ENCODE measurements at regions not wholly inside any gene's neighbourhood (a gene's known extent, or its start where the extent isn't known, plus 50 kb on each side); places are given as distances from the start of the nearest gene placed in this dataset.

DNA sequence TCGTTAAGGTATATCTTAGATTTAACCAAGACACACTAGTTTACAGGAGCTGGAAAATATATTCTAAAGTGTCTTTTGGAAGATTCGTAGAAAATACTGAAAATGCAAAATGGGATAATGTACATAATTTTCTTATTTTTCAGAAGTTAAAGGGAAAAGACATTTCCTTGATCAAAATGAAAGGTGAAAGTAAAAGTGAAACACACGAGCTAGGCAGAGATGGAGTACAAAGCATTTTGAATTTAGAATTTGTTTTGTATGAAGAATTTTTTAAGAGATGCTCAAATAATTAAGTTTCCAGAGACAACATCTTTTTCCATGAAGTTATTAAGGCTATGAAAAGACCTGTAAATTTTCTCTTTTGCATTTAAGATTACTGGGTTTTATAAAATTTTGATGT lies 2192.6 kb upstream of the AGA start:
- no peak overlapping the region for H3K4me2 ChIP-seq (ENCODE audit: low read length, poor library complexity, severe bottlenecking)
- H3K27ac ChIP-seq (ENCODE audit: low read length, poor library complexity, severe bottlenecking) = no peak overlapping the region
- H4K91ac ChIP-seq (ENCODE audit: low read length) = no peak overlapping the region
- H3K23ac ChIP-seq (ENCODE audit: low read length in 2 of 2) = no peak overlapping the region
- H4K8ac ChIP-seq (ENCODE audit: low read length) = no peak overlapping the region
- no peak overlapping the region for H3K9ac ChIP-seq (ENCODE audit: low read length)
- no peak overlapping the region for H3K4me3 ChIP-seq (ENCODE audit: insufficient read depth in 1 of 2, low read depth in 1 of 2, low read length in 2 of 2)
- no peak overlapping the region for H2AFZ ChIP-seq (ENCODE audit: low read depth, low read length)
- no peak overlapping the region for H2BK12ac ChIP-seq (ENCODE audit: low read length in 2 of 2)
- DNase-seq = no peak
- H3K27me3 ChIP-seq (ENCODE audit: control insufficient read depth in 1 of 2, insufficient read depth in 1 of 2, low read length in 2 of 2) = no peaks in the 10 kb centered on the region
- no peak overlapping the region for H3K4ac ChIP-seq (ENCODE audit: low read depth in 1 of 2, low read length in 2 of 2)
- no peaks in the 10 kb centered on the region for H3K79me1 ChIP-seq (replicated peaks; ENCODE audit: low read length, poor library complexity, severe bottlenecking)
- no peak overlapping the region for H3K14ac ChIP-seq (ENCODE audit: low read length in 2 of 2)
- H2BK5ac ChIP-seq (ENCODE audit: low read depth, low read length, poor library complexity, severe bottlenecking) = no peak overlapping the region
- 87% methylated on average over 2 of the region's 3 CpGs for WGBS
- no peak overlapping the region for H2AK5ac ChIP-seq (ENCODE audit: low read length, severe bottlenecking)
- H3K36me3 ChIP-seq (ENCODE audit: control insufficient read depth in 1 of 2, insufficient read depth in 2 of 2, low read depth in 1 of 2, low read length in 2 of 2) = no peaks in the 10 kb centered on the region
- H3K4me1 ChIP-seq (ENCODE audit: control insufficient read depth, insufficient read depth, low read depth, low read length) = no peaks in the 10 kb centered on the region
- peaks cover 5% of the 10 kb centered on the region for H3K9me3 ChIP-seq (ENCODE audit: control insufficient read depth, low read length)
- no peak overlapping the region for H3K18ac ChIP-seq (ENCODE audit: low read depth in 1 of 2, low read length in 2 of 2)
- H2BK120ac ChIP-seq (ENCODE audit: low read depth, low read length) = no peak overlapping the region
- no peak overlapping the region for H2BK15ac ChIP-seq (ENCODE audit: low read depth, poor library complexity, severe bottlenecking)

DNA sequence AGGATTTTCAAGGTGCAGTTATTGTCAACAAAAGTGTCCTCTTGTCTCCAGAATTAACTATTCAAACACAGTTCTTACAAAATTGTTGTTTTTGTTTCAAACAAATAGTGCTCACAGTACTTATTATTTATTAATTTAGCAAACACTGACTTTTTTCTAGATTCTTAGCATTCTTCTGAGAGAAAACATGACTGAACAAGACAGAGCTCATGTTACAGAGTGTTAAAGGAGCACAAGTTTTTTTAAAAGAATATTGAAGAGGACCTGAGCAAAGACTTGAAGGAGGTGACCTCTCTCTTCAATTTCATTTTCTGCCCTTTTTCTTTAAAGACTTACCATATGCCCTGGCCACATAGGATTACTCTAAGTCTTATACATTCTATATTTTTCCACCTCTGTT lies 2220.3 kb upstream of the AGA start:
- H2AK5ac ChIP-seq (ENCODE audit: low read length, severe bottlenecking) = no peak overlapping the region
- H3K36me3 ChIP-seq (ENCODE audit: control insufficient read depth in 1 of 2, insufficient read depth in 2 of 2, low read depth in 1 of 2, low read length in 2 of 2) = no peaks in the 10 kb centered on the region
- H2BK15ac ChIP-seq (ENCODE audit: low read depth, poor library complexity, severe bottlenecking) = no peak overlapping the region
- no peak overlapping the region for H3K14ac ChIP-seq (ENCODE audit: low read length in 2 of 2)
- no peak overlapping the region for H3K4me2 ChIP-seq (ENCODE audit: low read length, poor library complexity, severe bottlenecking)
- no peak overlapping the region for H3K23ac ChIP-seq (ENCODE audit: low read length in 2 of 2)
- H4K8ac ChIP-seq (ENCODE audit: low read length) = no peak overlapping the region
- no peak overlapping the region for H3K18ac ChIP-seq (ENCODE audit: low read depth in 1 of 2, low read length in 2 of 2)
- no peak overlapping the region for H2BK12ac ChIP-seq (ENCODE audit: low read length in 2 of 2)
- H2AFZ ChIP-seq (ENCODE audit: low read depth, low read length) = no peak overlapping the region
- H4K91ac ChIP-seq (ENCODE audit: low read length) = no peak overlapping the region
- no peaks in the 10 kb centered on the region for H3K79me1 ChIP-seq (replicated peaks; ENCODE audit: low read length, poor library complexity, severe bottlenecking)
- H3K4me1 ChIP-seq (ENCODE audit: control insufficient read depth, insufficient read depth, low read depth, low read length) = peaks cover 7% of the 10 kb centered on the region
- H2BK5ac ChIP-seq (ENCODE audit: low read depth, low read length, poor library complexity, severe bottlenecking) = no peak overlapping the region
- no peak overlapping the region for H3K27ac ChIP-seq (ENCODE audit: low read length, poor library complexity, severe bottlenecking)
- H3K9me3 ChIP-seq (ENCODE audit: control insufficient read depth, low read length) = peaks cover 35% of the 10 kb centered on the region
- no peak for DNase-seq
- no peaks in the 10 kb centered on the region for H3K27me3 ChIP-seq (ENCODE audit: control insufficient read depth in 1 of 2, insufficient read depth in 1 of 2, low read length in 2 of 2)
- no peak overlapping the region for H3K4me3 ChIP-seq (ENCODE audit: insufficient read depth in 1 of 2, low read depth in 1 of 2, low read length in 2 of 2)
- no peak overlapping the region for H2BK120ac ChIP-seq (ENCODE audit: low read depth, low read length)
- no peak overlapping the region for H3K9ac ChIP-seq (ENCODE audit: low read length)
- no peak overlapping the region for H3K4ac ChIP-seq (ENCODE audit: low read depth in 1 of 2, low read length in 2 of 2)

DNA sequence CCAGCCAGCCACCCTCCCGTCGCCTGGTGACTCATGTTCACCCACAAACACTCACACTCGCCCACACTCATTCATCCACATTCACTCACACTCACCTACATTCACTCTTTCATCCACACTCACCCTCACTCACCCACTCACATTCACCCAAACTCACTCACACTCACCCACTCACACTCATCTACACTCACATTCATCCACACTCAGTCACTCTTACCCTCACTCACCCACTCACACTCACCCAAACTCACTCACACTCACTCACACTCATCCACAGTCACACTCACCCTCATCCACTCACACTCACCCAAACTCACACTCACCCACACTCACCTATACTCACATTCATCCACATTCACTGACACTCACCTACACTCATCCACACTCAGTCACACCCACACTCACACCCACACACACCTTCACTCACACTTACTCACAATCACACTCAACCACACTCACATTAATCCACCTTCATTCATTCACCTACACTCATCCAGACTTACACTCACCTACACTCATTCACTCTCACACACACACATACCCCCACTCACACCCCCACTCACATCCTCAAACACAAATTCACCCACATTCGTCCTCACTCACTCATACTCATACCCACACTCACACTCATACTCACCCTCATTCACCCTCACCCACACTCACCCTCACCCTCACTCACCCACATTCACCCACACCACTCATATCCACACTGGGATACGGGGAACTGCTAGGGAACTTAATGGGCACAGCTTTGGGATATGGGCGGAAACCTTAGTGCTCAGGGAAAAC lies 2221.6 kb upstream of the AGA start:
- Histone ChIP-seq H2BK15ac (ENCODE audit: low read depth, poor library complexity, severe bottlenecking) (no peak overlapping the region), H3K23ac (ENCODE audit: low read length in 2 of 2) (no peak overlapping the region), H3K14ac (ENCODE audit: low read length in 2 of 2) (no peak overlapping the region), H3K4ac (ENCODE audit: low read depth in 1 of 2, low read length in 2 of 2) (no peak overlapping the region), H3K4me1 (ENCODE audit: control insufficient read depth, insufficient read depth, low read depth, low read length) (peaks cover 7% of the 10 kb centered on the region), H2AFZ (ENCODE audit: low read depth, low read length) (no peak overlapping the region), H3K9me3 (ENCODE audit: control insufficient read depth, low read length) (peaks cover 34% of the 10 kb centered on the region), H2BK5ac (ENCODE audit: low read depth, low read length, poor library complexity, severe bottlenecking) (no peak overlapping the region), H3K79me1 (replicated peaks; ENCODE audit: low read length, poor library complexity, severe bottlenecking) (no peaks in the 10 kb centered on the region), H4K8ac (ENCODE audit: low read length) (no peak overlapping the region), H3K27me3 (ENCODE audit: control insufficient read depth in 1 of 2, insufficient read depth in 1 of 2, low read length in 2 of 2) (no peaks in the 10 kb centered on the region), H3K36me3 (ENCODE audit: control insufficient read depth in 1 of 2, insufficient read depth in 2 of 2, low read depth in 1 of 2, low read length in 2 of 2) (no peaks in the 10 kb centered on the region), H2AK5ac (ENCODE audit: low read length, severe bottlenecking) (peak overlapping the region; percentile 26), H3K18ac (ENCODE audit: low read depth in 1 of 2, low read length in 2 of 2) (no peak overlapping the region), H2BK12ac (ENCODE audit: low read length in 2 of 2) (no peak overlapping the region), H3K9ac (ENCODE audit: low read length) (no peak overlapping the region), H3K4me3 (ENCODE audit: insufficient read depth in 1 of 2, low read depth in 1 of 2, low read length in 2 of 2) (no peak overlapping the region), H3K4me2 (ENCODE audit: low read length, poor library complexity, severe bottlenecking) (no peak overlapping the region), H2BK120ac (ENCODE audit: low read depth, low read length) (no peak overlapping the region), H4K91ac (ENCODE audit: low read length) (no peak overlapping the region), H3K27ac (ENCODE audit: low read length, poor library complexity, severe bottlenecking) (no peak overlapping the region)
- no peak for DNase-seq
- WGBS = 95% methylated on average over 6 of the region's 6 CpGs

DNA sequence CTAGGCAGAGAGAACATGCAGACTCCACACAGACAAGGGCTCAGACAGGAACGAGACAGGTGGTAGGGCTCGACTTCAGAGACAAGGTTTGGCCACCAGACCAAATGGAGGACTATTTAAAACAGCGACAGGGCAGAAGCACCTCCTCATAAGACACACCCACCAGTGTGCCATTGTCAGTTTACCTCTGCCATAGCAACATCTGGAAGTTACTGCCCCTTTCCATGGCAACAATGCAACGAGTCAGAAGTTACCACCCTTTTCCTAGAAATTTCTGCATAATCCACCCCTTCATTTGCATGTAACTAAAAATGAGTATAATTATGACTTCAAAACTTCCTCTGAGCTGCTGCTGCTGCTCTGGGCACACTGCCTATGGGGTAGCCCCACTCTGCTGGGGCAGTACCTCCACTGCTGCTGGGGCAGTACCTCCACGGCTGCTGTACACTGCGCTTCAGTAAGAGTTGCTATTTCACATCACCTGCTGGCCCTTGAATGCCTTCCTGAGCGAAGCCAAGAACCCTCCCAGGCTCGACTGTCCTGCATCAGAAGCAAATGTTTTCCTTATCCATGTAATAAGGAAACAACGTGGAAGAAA lies 2222.3 kb upstream of the AGA start:
- H2BK15ac ChIP-seq (ENCODE audit: low read depth, poor library complexity, severe bottlenecking) = no peak overlapping the region
- no peaks in the 10 kb centered on the region for H3K27me3 ChIP-seq (ENCODE audit: control insufficient read depth in 1 of 2, insufficient read depth in 1 of 2, low read length in 2 of 2)
- WGBS = 94% methylated on average over 9 of the region's 9 CpGs
- H4K91ac ChIP-seq (ENCODE audit: low read length) = no peak overlapping the region
- no peak overlapping the region for H3K4me2 ChIP-seq (ENCODE audit: low read length, poor library complexity, severe bottlenecking)
- H2BK5ac ChIP-seq (ENCODE audit: low read depth, low read length, poor library complexity, severe bottlenecking) = no peak overlapping the region
- H3K18ac ChIP-seq (ENCODE audit: low read depth in 1 of 2, low read length in 2 of 2) = no peak overlapping the region
- H4K8ac ChIP-seq (ENCODE audit: low read length) = no peak overlapping the region
- H2AFZ ChIP-seq (ENCODE audit: low read depth, low read length) = no peak overlapping the region
- H2BK12ac ChIP-seq (ENCODE audit: low read length in 2 of 2) = no peak overlapping the region
- H3K9me3 ChIP-seq (ENCODE audit: control insufficient read depth, low read length) = peaks cover 34% of the 10 kb centered on the region
- no peak overlapping the region for H3K14ac ChIP-seq (ENCODE audit: low read length in 2 of 2)
- H3K4ac ChIP-seq (ENCODE audit: low read depth in 1 of 2, low read length in 2 of 2) = no peak overlapping the region
- no peak for DNase-seq
- H3K4me3 ChIP-seq (ENCODE audit: insufficient read depth in 1 of 2, low read depth in 1 of 2, low read length in 2 of 2) = no peak overlapping the region
- peaks cover 7% of the 10 kb centered on the region for H3K4me1 ChIP-seq (ENCODE audit: control insufficient read depth, insufficient read depth, low read depth, low read length)
- H3K27ac ChIP-seq (ENCODE audit: low read length, poor library complexity, severe bottlenecking) = no peak overlapping the region
- no peaks in the 10 kb centered on the region for H3K36me3 ChIP-seq (ENCODE audit: control insufficient read depth in 1 of 2, insufficient read depth in 2 of 2, low read depth in 1 of 2, low read length in 2 of 2)
- no peaks in the 10 kb centered on the region for H3K79me1 ChIP-seq (replicated peaks; ENCODE audit: low read length, poor library complexity, severe bottlenecking)
- H2AK5ac ChIP-seq (ENCODE audit: low read length, severe bottlenecking) = no peak overlapping the region
- no peak overlapping the region for H2BK120ac ChIP-seq (ENCODE audit: low read depth, low read length)
- H3K9ac ChIP-seq (ENCODE audit: low read length) = no peak overlapping the region
- H3K23ac ChIP-seq (ENCODE audit: low read length in 2 of 2) = no peak overlapping the region

All from mesenchymal stem cell (in vitro differentiated cells and primary cell).